DND-41 (cell line): ENCODE measurements at regions not wholly inside any gene's neighbourhood (a gene's known extent, or its start where the extent isn't known, plus 50 kb on each side); places are given as distances from the start of the nearest gene placed in this dataset.
"Not testable (repeated sequence)": the region's sequence is repeated elsewhere in the genome, so short reads cannot be mapped to it uniquely, and the experiment has no call there.

ENCODE experiments used
- ATAC-seq: fragments of 200-7000 bp; cut with Tn5 transposase; 3 replicates; pipeline ENCODE4 v1.9.1; 2021; ENCODE audit warnings: low read depth; ENCODE audit not compliant: insufficient read depth
- DNase-seq: peaks from one replicate; pipeline ENCODE4 v3.0.0-alpha.2; 2020
- H2AFZ ChIP-seq: 2 replicates; pipeline ENCODE4 v1.6.0; 2012; ENCODE audit warnings: low read depth, low read length
- H3K27ac ChIP-seq: 2 replicates; pipeline ENCODE4 v1.5.1; 2012; ENCODE audit warnings: low read length, inconsistent platforms
- H3K27me3 ChIP-seq: fragments of 200-600 bp; sonication (generic); 2 replicates; pipeline ENCODE4 v1.6.0; 2012; ENCODE audit warnings: low read length, mild to moderate bottlenecking, inconsistent platforms; ENCODE audit not compliant: insufficient read depth, poor library complexity
- H3K36me3 ChIP-seq: 2 replicates; pipeline ENCODE4 v1.5.1; 2012; ENCODE audit warnings: low read length, inconsistent platforms; ENCODE audit not compliant: insufficient read depth
- H3K4me1 ChIP-seq: 2 replicates; pipeline ENCODE4 v1.5.1; 2012; ENCODE audit warnings: mild to moderate bottlenecking, low read length; ENCODE audit not compliant: insufficient read depth
- H3K4me2 ChIP-seq: 2 replicates; pipeline ENCODE4 v1.6.0; 2012; ENCODE audit warnings: mild to moderate bottlenecking, moderate library complexity, low read length, inconsistent platforms; ENCODE audit not compliant: insufficient read depth
- H3K4me3 ChIP-seq, 2 experiments: fragments of 200-600 bp in 1 of 2; shearing (Covaris generic) in 1 of 2; 2 replicates each; pipeline ENCODE4 v1.5.1; 2012 to 2016; ENCODE audit warnings: inconsistent platforms in 2 of 2, low read length in 2 of 2, mild to moderate bottlenecking in 2 of 2, low read depth in 1 of 2, moderate library complexity in 1 of 2
- H3K79me2 ChIP-seq: 2 replicates; pipeline ENCODE4 v1.6.0; 2012; ENCODE audit warnings: low read length, inconsistent platforms; ENCODE audit not compliant: insufficient read depth
- H3K9ac ChIP-seq: 2 replicates; pipeline ENCODE4 v1.6.0; 2012; ENCODE audit warnings: low read depth, mild to moderate bottlenecking, inconsistent platforms, low read length, moderate library complexity
- H3K9me3 ChIP-seq: 2 replicates; pipeline ENCODE4 v1.5.1; 2012; ENCODE audit warnings: low read length, moderate library complexity, mild to moderate bottlenecking, inconsistent platforms; ENCODE audit not compliant: insufficient read depth, severe bottlenecking
- H4K20me1 ChIP-seq: 2 replicates; pipeline ENCODE4 v1.6.0; 2012; ENCODE audit warnings: low read length; ENCODE audit not compliant: insufficient read depth
- CTCF ChIP-seq: IDR thresholded peaks from 2 replicates; pipeline ENCODE4 v1.5.1; 2012; ENCODE audit warnings: borderline replicate concordance, low read length, moderate library complexity, mild to moderate bottlenecking; ENCODE audit not compliant: poor library complexity, severe bottlenecking; ENCODE audit errors: extremely low read depth
- EZH2 ChIP-seq: IDR thresholded peaks from 3 replicates; pipeline ENCODE4 v1.6.1; 2012; ENCODE audit warnings: borderline replicate concordance, low read depth, mild to moderate bottlenecking, moderate library complexity, low read length, inconsistent platforms; ENCODE audit not compliant: severe bottlenecking

- not testable (repeated sequence) for H2AFZ ChIP-seq, H3K4me1 ChIP-seq, H3K4me3 ChIP-seq, H3K36me3 ChIP-seq, H3K4me2 ChIP-seq, DNase-seq, H3K79me2 ChIP-seq, H3K9me3 ChIP-seq, H3K27ac ChIP-seq, H4K20me1 ChIP-seq, ATAC-seq, H3K9ac ChIP-seq, H3K27me3 ChIP-seq
These were observed 60.5 kb downstream of the AREG start for GRCh38 chr4:74505355-74505978.

- H3K4me2 ChIP-seq, ATAC-seq, H3K27ac ChIP-seq: not testable (repeated sequence)
These were observed 64.4 kb downstream of the AREG start for GRCh38 chr4:74509363-74509762.

GRCh38 chr4:74516303-74516702 is 71.4 kb downstream of the AREG start:
- no peak for ATAC-seq
- Histone ChIP-seq H3K4me1 (no peaks in the 10 kb centered on the region), H3K9ac (no peak overlapping the region), H3K27me3 (no peaks in the 10 kb centered on the region), H2AFZ (no peak overlapping the region), H3K9me3 (no peaks in the 10 kb centered on the region), H3K79me2 (no peaks in the 10 kb centered on the region), H3K27ac (no peak overlapping the region), H4K20me1 (no peaks in the 10 kb centered on the region), H3K36me3 (no peaks in the 10 kb centered on the region), H3K4me2 (no peak overlapping the region), H3K4me3 (no peak overlapping the region)
- no peak for TF ChIP-seq EZH2
- TF ChIP-seq CTCF = no peak
- DNase-seq = no peak

More at GRCh38 chr4:74509363-74509762, 64.4 kb downstream of the AREG start:
- not testable (repeated sequence) for H3K79me2 ChIP-seq, H3K36me3 ChIP-seq, H3K4me1 ChIP-seq, H4K20me1 ChIP-seq, H3K4me3 ChIP-seq, H3K9ac ChIP-seq, DNase-seq, H2AFZ ChIP-seq, H3K27me3 ChIP-seq, H3K9me3 ChIP-seq

GRCh38 chr4:74517996-74518395 is 73.1 kb downstream of the AREG start:
- no peak for DNase-seq
- Histone ChIP-seq H4K20me1 (no peaks in the 10 kb centered on the region), H2AFZ (no peak overlapping the region), H3K4me1 (no peaks in the 10 kb centered on the region), H3K9ac (no peak overlapping the region), H3K4me2 (no peak overlapping the region), H3K36me3 (no peaks in the 10 kb centered on the region), H3K9me3 (no peaks in the 10 kb centered on the region), H3K79me2 (no peaks in the 10 kb centered on the region), H3K4me3 (no peak overlapping the region), H3K27me3 (no peaks in the 10 kb centered on the region), H3K27ac (no peak overlapping the region)
- no peak for TF ChIP-seq EZH2
- no peak for ATAC-seq

- Histone ChIP-seq H3K27ac (no peak overlapping the region), H3K4me2 (no peak overlapping the region), H3K9ac (no peak overlapping the region), H4K20me1 (no peaks in the 10 kb centered on the region), H3K36me3 (no peaks in the 10 kb centered on the region), H3K4me1 (no peaks in the 10 kb centered on the region), H3K9me3 (no peaks in the 10 kb centered on the region), H3K4me3 (no peak overlapping the region), H2AFZ (no peak overlapping the region), H3K79me2 (no peaks in the 10 kb centered on the region), H3K27me3 (no peaks in the 10 kb centered on the region)
- no peak for ATAC-seq
- no peak for DNase-seq
- TF ChIP-seq CTCF (no peak), EZH2 (no peak)
These were observed 77.5 kb downstream of the AREG start for GRCh38 chr4:74522251-74522991.
